ENCODE measurements at regions not wholly inside any gene's neighbourhood (a gene's known extent, or its start where the extent isn't known, plus 50 kb on each side); places are given as distances from the start of the nearest gene placed in this dataset.

GRCh38 chr11:115104851-115105453 lies 399.3 kb downstream of the CADM1 start:
- Histone ChIP-seq H2AFZ (ENCODE audit: low read depth, low read length) (no peak overlapping the region), H3K4me2 (ENCODE audit: low read length) (no peak overlapping the region), H3K79me2 (ENCODE audit: low read length) (no peaks in the 10 kb centered on the region), H4K20me1 (ENCODE audit: insufficient read depth, low read length) (no peaks in the 10 kb centered on the region), H3K9me3 (ENCODE audit: insufficient read depth, low read length) (no peaks in the 10 kb centered on the region), H3K4me3 (ENCODE audit: low read length) (no peak overlapping the region), H3K9ac (ENCODE audit: low read length) (no peak overlapping the region), H3K27me3 (ENCODE audit: low read depth, low read length) (peaks cover 26% of the 10 kb centered on the region; the same call in 1 of the 2 replicates), H3K36me3 (replicated peaks; ENCODE audit: low read depth, low read length) (no peaks in the 10 kb centered on the region), H3K4me1 (ENCODE audit: low read length) (no peaks in the 10 kb centered on the region), H3K27ac (ENCODE audit: low read length) (no peak overlapping the region)
- TF ChIP-seq EZH2phosphoT487 (IDR thresholded peaks at IDR 0.05; ENCODE audit: low read depth) (no peak), CTCF (IDR thresholded peaks at IDR 0.05; ENCODE audit: low read depth, low read length) (no peak)

GRCh38 chr11:115111066-115111465 lies 393.1 kb downstream of the CADM1 start:
- no peak for TF ChIP-seq EZH2phosphoT487 (IDR thresholded peaks at IDR 0.05; ENCODE audit: low read depth)
- no peak for TF ChIP-seq CTCF (IDR thresholded peaks at IDR 0.05; ENCODE audit: low read depth, low read length)
- H3K4me2 ChIP-seq (ENCODE audit: low read length), result no peak overlapping the region
- no peaks in the 10 kb centered on the region for H3K36me3 ChIP-seq (replicated peaks; ENCODE audit: low read depth, low read length)
- H3K4me1 ChIP-seq (ENCODE audit: low read length), result no peaks in the 10 kb centered on the region
- no peak overlapping the region for H2AFZ ChIP-seq (ENCODE audit: low read depth, low read length)
- H3K79me2 ChIP-seq (ENCODE audit: low read length), result no peaks in the 10 kb centered on the region
- peaks cover 25% of the 10 kb centered on the region; the same call in 1 of the 2 replicates for H3K27me3 ChIP-seq (ENCODE audit: low read depth, low read length)
- H3K9ac ChIP-seq (ENCODE audit: low read length), result no peak overlapping the region
- H3K4me3 ChIP-seq (ENCODE audit: low read length), result no peak overlapping the region
- H3K9me3 ChIP-seq (ENCODE audit: insufficient read depth, low read length), result no peaks in the 10 kb centered on the region
- H4K20me1 ChIP-seq (ENCODE audit: insufficient read depth, low read length), result no peaks in the 10 kb centered on the region
- H3K27ac ChIP-seq (ENCODE audit: low read length), result no peak overlapping the region

GRCh38 chr11:115112754-115113153 lies 391.5 kb downstream of the CADM1 start:
- Histone ChIP-seq H3K4me2 (ENCODE audit: low read length) (no peak overlapping the region), H3K79me2 (ENCODE audit: low read length) (no peaks in the 10 kb centered on the region), H3K27ac (ENCODE audit: low read length) (no peak overlapping the region), H3K36me3 (replicated peaks; ENCODE audit: low read depth, low read length) (no peaks in the 10 kb centered on the region), H3K4me1 (ENCODE audit: low read length) (no peaks in the 10 kb centered on the region), H3K4me3 (ENCODE audit: low read length) (no peak overlapping the region), H3K27me3 (ENCODE audit: low read depth, low read length) (peaks cover 17% of the 10 kb centered on the region; the same call in 1 of the 2 replicates), H4K20me1 (ENCODE audit: insufficient read depth, low read length) (no peaks in the 10 kb centered on the region), H2AFZ (ENCODE audit: low read depth, low read length) (no peak overlapping the region), H3K9me3 (ENCODE audit: insufficient read depth, low read length) (no peaks in the 10 kb centered on the region), H3K9ac (ENCODE audit: low read length) (no peak overlapping the region)
- TF ChIP-seq CTCF (IDR thresholded peaks at IDR 0.05; ENCODE audit: low read depth, low read length) (no peak), EZH2phosphoT487 (IDR thresholded peaks at IDR 0.05; ENCODE audit: low read depth) (no peak)

- H3K4me3 ChIP-seq (ENCODE audit: low read length), result no peak overlapping the region
- H3K79me2 ChIP-seq (ENCODE audit: low read length), result no peaks in the 10 kb centered on the region
- H3K36me3 ChIP-seq (replicated peaks; ENCODE audit: low read depth, low read length), result no peaks in the 10 kb centered on the region
- no peak overlapping the region for H2AFZ ChIP-seq (ENCODE audit: low read depth, low read length)
- H3K9ac ChIP-seq (ENCODE audit: low read length), result no peak overlapping the region
- H4K20me1 ChIP-seq (ENCODE audit: insufficient read depth, low read length), result no peaks in the 10 kb centered on the region
- no peaks in the 10 kb centered on the region for H3K9me3 ChIP-seq (ENCODE audit: insufficient read depth, low read length)
- no peak overlapping the region for H3K4me2 ChIP-seq (ENCODE audit: low read length)
- no peak for TF ChIP-seq CTCF (IDR thresholded peaks at IDR 0.05; ENCODE audit: low read depth, low read length)
- H3K27ac ChIP-seq (ENCODE audit: low read length), result no peak overlapping the region
- peaks cover 14% of the 10 kb centered on the region for H3K27me3 ChIP-seq (ENCODE audit: low read depth, low read length)
- H3K4me1 ChIP-seq (ENCODE audit: low read length), result no peaks in the 10 kb centered on the region
These were observed 386.2 kb downstream of the CADM1 start for GRCh38 chr11:115117956-115118493.
